PC-9 (cell line): ENCODE measurements at regions not wholly inside any gene's neighbourhood (a gene's known extent, or its start where the extent isn't known, plus 50 kb on each side); places are given as distances from the start of the nearest gene placed in this dataset.

Source experiments
- BruUV-seq: library from RNA; stranded (reverse); fragments of 400-500 nt; replicated peaks from 2 replicates; lab custom pipeline; 2021; lab: Mats Ljungman, UMichigan
- CTCF ChIA-PET: fragments of 300-600 bp; sonication (Branson Sonifier 250); formaldehyde crosslinking; loops from one replicate; lab custom pipeline; 2022; ENCODE audit warnings: antibody characterized with exemption; lab: Charles Lee
- POLR2A ChIA-PET: fragments of 300-600 bp; sonication (Branson Sonifier 250); formaldehyde crosslinking; loops from one replicate; lab custom pipeline; 2022; ENCODE audit warnings: antibody characterized with exemption; ENCODE audit not compliant: unreplicated experiment; lab: Charles Lee
- DNase-seq, 2 experiments: peaks; one replicate each; pipeline versions ENCODE4 v3.0.0 to v3.0.0-alpha.2; 2015 to 2022; ENCODE audit warnings: mixed read lengths in 1 of 2
- H2AFZ ChIP-seq: fragments of 200-600 bp; sonication (generic); 2 replicates; pipeline ENCODE4 v1.8.1; 2017; ENCODE audit warnings: antibody characterized with exemption
- H3F3A ChIP-seq: fragments of 200-600 bp; sonication (generic); 2 replicates; pipeline ENCODE4 v1.8.1; 2017; ENCODE audit warnings: antibody characterized with exemption, mild to moderate bottlenecking, low read depth; ENCODE audit not compliant: insufficient read depth
- H3K27ac ChIP-seq: fragments of 200-600 bp; sonication (generic); 2 replicates; pipeline ENCODE4 v1.6.1; 2016; ENCODE audit warnings: mixed run types
- H3K27me3 ChIP-seq: fragments of 200-600 bp; sonication (generic); 2 replicates; pipeline ENCODE4 v1.6.1; 2016; ENCODE audit warnings: low read depth, mixed run types; ENCODE audit not compliant: insufficient read depth
- H3K36me3 ChIP-seq: fragments of 200-600 bp; sonication (generic); 2 replicates; pipeline ENCODE4 v1.6.1; 2016; ENCODE audit warnings: low read depth, mixed run types
- H3K4me1 ChIP-seq: fragments of 200-600 bp; sonication (generic); replicated peaks from 2 replicates; pipeline ENCODE4 v1.6.1; 2016; ENCODE audit warnings: mixed run types; ENCODE audit not compliant: insufficient read depth
- H3K4me2 ChIP-seq: fragments of 200-600 bp; sonication (generic); 2 replicates; pipeline ENCODE4 v1.6.1; 2017; ENCODE audit warnings: mixed run types
- H3K4me3 ChIP-seq: fragments of 200-600 bp; sonication (generic); 2 replicates; pipeline ENCODE4 v1.6.1; 2016; ENCODE audit warnings: mixed run types
- H3K79me2 ChIP-seq: fragments of 200-600 bp; sonication (generic); 2 replicates; pipeline ENCODE4 v1.6.1; 2017; ENCODE audit warnings: low read depth, mixed run types
- H3K9me2 ChIP-seq: fragments of 200-600 bp; sonication (generic); 2 replicates; pipeline ENCODE4 v1.8.1; 2017; ENCODE audit warnings: mild to moderate bottlenecking; ENCODE audit not compliant: insufficient read depth
- H3K9me3 ChIP-seq: fragments of 200-600 bp; sonication (generic); 2 replicates; pipeline ENCODE4 v1.8.1; 2016; ENCODE audit warnings: low read depth; ENCODE audit not compliant: insufficient read depth
- H4K20me1 ChIP-seq: fragments of 200-600 bp; sonication (generic); 2 replicates; pipeline ENCODE4 v1.8.1; 2017; ENCODE audit not compliant: insufficient read depth
- CTCF ChIP-seq: fragments of 200-600 bp; sonication (generic); conservative IDR thresholded peaks from 2 replicates; pipeline ENCODE4 v1.6.1; 2017; ENCODE audit warnings: mixed run types, antibody characterized with exemption, mild to moderate bottlenecking, moderate library complexity
- EZH2 ChIP-seq: fragments of 200-600 bp; sonication (generic); IDR thresholded peaks from 2 replicates; pipeline ENCODE4 v1.8.0; 2017; ENCODE audit warnings: antibody characterized with exemption, low read depth
- intact Hi-C: fragments of 100-400 bp; cut with micrococcal nuclease; formaldehyde crosslinking; loops from one replicate; pipeline ENCODE4 v1.10.0; 2022; ENCODE audit not compliant: unreplicated experiment

GRCh38 chr4:188296331-188296730 lies 157.1 kb downstream of the TRIML1 start:
- POLR2A ChIA-PET = no interaction called here
- Histone ChIP-seq H3K36me3 (no peaks in the 10 kb centered on the region), H3K4me3 (no peak overlapping the region), H3K79me2 (no peaks in the 10 kb centered on the region), H2AFZ (no peak overlapping the region), H3F3A (no peaks in the 10 kb centered on the region), H3K27ac (no peak overlapping the region), H3K27me3 (peaks cover 31% of the 10 kb centered on the region), H3K4me1 (no peaks in the 10 kb centered on the region), H4K20me1 (no peaks in the 10 kb centered on the region), H3K9me3 (no peaks in the 10 kb centered on the region), H3K9me2 (no peaks in the 10 kb centered on the region), H3K4me2 (no peak overlapping the region)
- intact Hi-C loops = no loop called here
- TF ChIP-seq EZH2 (no peak), CTCF (no peak)
- DNase-seq = no peak
- CTCF ChIA-PET = no interaction called here
- BruUV-seq = no TSS peak

GRCh38 chr4:188297873-188298272 lies 158.6 kb downstream of the TRIML1 start:
- no peaks in the 10 kb centered on the region for H3K9me3 ChIP-seq
- TF ChIP-seq EZH2 (no peak), CTCF (no peak)
- H3K36me3 ChIP-seq = no peaks in the 10 kb centered on the region
- H3K79me2 ChIP-seq = no peaks in the 10 kb centered on the region
- H3K4me2 ChIP-seq = no peak overlapping the region
- H3K27ac ChIP-seq = no peak overlapping the region
- H3K4me3 ChIP-seq = no peak overlapping the region
- no peaks in the 10 kb centered on the region for H3K9me2 ChIP-seq
- H2AFZ ChIP-seq = no peak overlapping the region
- DNase-seq = no peak
- no peaks in the 10 kb centered on the region for H3F3A ChIP-seq
- no peaks in the 10 kb centered on the region for H3K4me1 ChIP-seq
- no TSS peak for BruUV-seq
- intact Hi-C loops = no loop called here
- CTCF ChIA-PET = no interaction called here
- POLR2A ChIA-PET = no interaction called here
- H3K27me3 ChIP-seq = peaks cover 21% of the 10 kb centered on the region; the same call in 1 of the 2 replicates
- H4K20me1 ChIP-seq = no peaks in the 10 kb centered on the region

- no peaks in the 10 kb centered on the region for H3K9me2 ChIP-seq
- no peaks in the 10 kb centered on the region for H3K4me1 ChIP-seq
- peaks cover 19% of the 10 kb centered on the region; the same call in 1 of the 2 replicates for H3K27me3 ChIP-seq
- H3K36me3 ChIP-seq = no peaks in the 10 kb centered on the region
- CTCF ChIA-PET = no interaction called here
- no TSS peak for BruUV-seq
- H3F3A ChIP-seq = no peaks in the 10 kb centered on the region
- DNase-seq = no peak
- H3K79me2 ChIP-seq = no peaks in the 10 kb centered on the region
- no peaks in the 10 kb centered on the region for H4K20me1 ChIP-seq
- no peaks in the 10 kb centered on the region for H3K9me3 ChIP-seq
- no peak overlapping the region for H3K27ac ChIP-seq
- no peak overlapping the region for H3K4me2 ChIP-seq
- H2AFZ ChIP-seq = no peak overlapping the region
- TF ChIP-seq EZH2 (no peak), CTCF (no peak)
- intact Hi-C loops = no loop called here
- POLR2A ChIA-PET = no interaction called here
- no peak overlapping the region for H3K4me3 ChIP-seq
Observed at GRCh38 chr4:188299161-188299560, 159.9 kb downstream of the TRIML1 start.
